HG02970 (cell line): ENCODE measurements at regions not wholly inside any gene's neighbourhood (a gene's known extent, or its start where the extent isn't known, plus 50 kb on each side); places are given as distances from the start of the nearest gene placed in this dataset.

Experiments
- ATAC-seq: cut with Tn5 transposase; IDR thresholded peaks from one replicate; pipeline ENCODE4 v1.9.1; 2021; ENCODE audit warnings: mild to moderate bottlenecking, moderate library complexity, moderate number of reproducible peaks; ENCODE audit not compliant: unreplicated experiment, low FRiP score

- ATAC-seq = no peak
These were observed 501.3 kb upstream of the TENM4 start for GRCh38 chr11:79942090-79942489.

- no peak for ATAC-seq
These were observed 500.3 kb upstream of the TENM4 start for GRCh38 chr11:79940974-79941735.

- ATAC-seq = no peak
These were observed 499.3 kb upstream of the TENM4 start for GRCh38 chr11:79940165-79940564.

GRCh38 chr11:79939111-79939510 lies 498.3 kb upstream of the TENM4 start:
- no peak for ATAC-seq

GRCh38 chr11:79937676-79938334 lies 497.0 kb upstream of the TENM4 start:
- no peak for ATAC-seq

- ATAC-seq = no peak
These were observed 491.8 kb upstream of the TENM4 start for GRCh38 chr11:79932612-79933011.

GRCh38 chr11:79931692-79932091 lies 490.9 kb upstream of the TENM4 start:
- ATAC-seq = no peak

- no peak for ATAC-seq
These were observed 485.9 kb upstream of the TENM4 start for GRCh38 chr11:79926707-79927106.

- peak; percentile 73 for ATAC-seq
These were observed 484.7 kb upstream of the TENM4 start for GRCh38 chr11:79925570-79925969.

GRCh38 chr11:79922641-79923040 lies 481.8 kb upstream of the TENM4 start:
- no peak for ATAC-seq

GRCh38 chr11:79920480-79920879 lies 479.6 kb upstream of the TENM4 start:
- ATAC-seq = no peak

GRCh38 chr11:79919350-79919749 lies 478.5 kb upstream of the TENM4 start:
- no peak for ATAC-seq

GRCh38 chr11:79918846-79919245 lies 478.0 kb upstream of the TENM4 start:
- no peak for ATAC-seq

- ATAC-seq = no peak
These were observed 465.3 kb upstream of the TENM4 start for GRCh38 chr11:79906164-79906563.

- no peak for ATAC-seq
These were observed 461.7 kb upstream of the TENM4 start for GRCh38 chr11:79902493-79902892.

GRCh38 chr11:79897896-79898295 lies 457.1 kb upstream of the TENM4 start:
- no peak for ATAC-seq

GRCh38 chr11:79896258-79896657 lies 455.4 kb upstream of the TENM4 start:
- ATAC-seq = no peak

GRCh38 chr11:79894111-79894510 lies 453.3 kb upstream of the TENM4 start:
- no peak for ATAC-seq

GRCh38 chr11:79890272-79890671 lies 449.4 kb upstream of the TENM4 start:
- no peak for ATAC-seq

- no peak for ATAC-seq
These were observed 424.1 kb upstream of the TENM4 start for GRCh38 chr11:79864882-79865281.

GRCh38 chr11:79860336-79860735 lies 419.5 kb upstream of the TENM4 start:
- ATAC-seq = no peak
